Neural progenitor cell (in vitro differentiated cells): ENCODE measurements at regions not wholly inside any gene's neighbourhood (a gene's known extent, or its start where the extent isn't known, plus 50 kb on each side); places are given as distances from the start of the nearest gene placed in this dataset.

Source experiments
- DNase-seq: peaks from one replicate; pipeline ENCODE4 v3.0.0-alpha.2; 2016; ENCODE audit warnings: low spot score
- H2AFZ ChIP-seq: fragments of 200-600 bp; sonication (generic); replicated peaks from 2 replicates; pipeline ENCODE4 v1.6.1; 2016; ENCODE audit warnings: antibody characterized with exemption
- H3F3A ChIP-seq: fragments of 200-600 bp; sonication (generic); 2 replicates; pipeline ENCODE4 v1.6.1; 2016; ENCODE audit warnings: antibody characterized with exemption, low read depth
- H3K27ac ChIP-seq: fragments of 200-600 bp; sonication (generic); 2 replicates; pipeline ENCODE4 v1.5.1; 2016; ENCODE audit warnings: mild to moderate bottlenecking
- H3K27me3 ChIP-seq: fragments of 200-600 bp; sonication (generic); 2 replicates; pipeline ENCODE4 v1.6.1; 2016; ENCODE audit warnings: mild to moderate bottlenecking, moderate library complexity
- H3K36me3 ChIP-seq: fragments of 200-600 bp; sonication (generic); 2 replicates; pipeline ENCODE4 v1.5.1; 2016
- H3K4me1 ChIP-seq: fragments of 200-600 bp; sonication (generic); 2 replicates; pipeline ENCODE4 v1.6.1; 2016; ENCODE audit warnings: mixed run types
- H3K4me2 ChIP-seq: fragments of 200-600 bp; sonication (generic); 2 replicates; pipeline ENCODE4 v1.6.1; 2016
- H3K4me3 ChIP-seq: fragments of 200-600 bp; sonication (generic); 2 replicates; pipeline ENCODE4 v1.5.1; 2016
- H3K79me2 ChIP-seq: fragments of 200-600 bp; sonication (generic); 2 replicates; pipeline ENCODE4 v1.6.1; 2016; ENCODE audit warnings: low read depth
- H3K9ac ChIP-seq: fragments of 200-600 bp; sonication (generic); 2 replicates; pipeline ENCODE4 v1.6.1; 2016
- H3K9me3 ChIP-seq: fragments of 200-600 bp; sonication (generic); 2 replicates; pipeline ENCODE4 v1.5.1; 2016; ENCODE audit warnings: low read depth
- H4K20me1 ChIP-seq: fragments of 200-600 bp; sonication (generic); 2 replicates; pipeline ENCODE4 v1.6.1; 2016; ENCODE audit warnings: low read depth
- H3K27ac Mint-ChIP-seq: 3 replicates; pipeline ENCODE4 v1.8.0; 2021; ENCODE audit warnings: mixed read lengths
- H3K27me3 Mint-ChIP-seq: 2 replicates; pipeline ENCODE4 v1.8.0; 2022; ENCODE audit warnings: low read depth, mild to moderate bottlenecking, inconsistent platforms, moderate library complexity, mixed read lengths; ENCODE audit not compliant: insufficient read depth
- H3K36me3 Mint-ChIP-seq: 3 replicates; pipeline ENCODE4 v1.8.0; 2021; ENCODE audit warnings: mixed read lengths
- H3K4me1 Mint-ChIP-seq: 3 replicates; pipeline ENCODE4 v1.8.0; 2021; ENCODE audit warnings: mixed read lengths
- H3K4me3 Mint-ChIP-seq: 3 replicates; pipeline ENCODE4 v1.8.0; 2021; ENCODE audit warnings: mild to moderate bottlenecking, moderate library complexity, mixed read lengths
- H3K9me3 Mint-ChIP-seq: 3 replicates; pipeline ENCODE4 v1.8.0; 2020; ENCODE audit warnings: mixed read lengths
- CTCF ChIP-seq: fragments of 200-600 bp; sonication (generic); IDR thresholded peaks from 2 replicates; pipeline ENCODE4 v1.5.1; 2017; ENCODE audit warnings: antibody characterized with exemption, mild to moderate bottlenecking
- EZH2 ChIP-seq: fragments of 200-600 bp; sonication (generic); IDR thresholded peaks from 2 replicates; pipeline ENCODE4 v1.6.1; 2017; ENCODE audit warnings: antibody characterized with exemption, mild to moderate bottlenecking, moderate library complexity
- EZH2phosphoT487 ChIP-seq: fragments of 200-600 bp; sonication (generic); IDR thresholded peaks from 2 replicates; pipeline ENCODE4 v1.6.1; 2017; ENCODE audit warnings: antibody characterized with exemption

GRCh38 chr22:33202455-33202854 lies 144.3 kb upstream of the SYN3 start:
- Mint-ChIP-seq H3K36me3 (no peaks in the 10 kb centered on the region), H3K9me3 (peaks cover 6% of the 10 kb centered on the region), H3K4me1 (peaks cover 5% of the 10 kb centered on the region), H3K4me3 (no peak overlapping the region), H3K27me3 (peaks cover 5% of the 10 kb centered on the region), H3K27ac (no peak overlapping the region)
- Histone ChIP-seq H3K79me2 (no peaks in the 10 kb centered on the region), H3K4me3 (no peak overlapping the region), H3K9ac (no peak overlapping the region), H3K4me1 (no peaks in the 10 kb centered on the region), H3K9me3 (no peaks in the 10 kb centered on the region), H3K36me3 (no peaks in the 10 kb centered on the region), H3F3A (no peaks in the 10 kb centered on the region), H2AFZ (no peak overlapping the region), H3K27me3 (peaks cover 77% of the 10 kb centered on the region), H3K4me2 (no peak overlapping the region), H3K27ac (no peak overlapping the region), H4K20me1 (no peaks in the 10 kb centered on the region)
- DNase-seq, result no peak
- no peak for TF ChIP-seq CTCF

GRCh38 chr22:33194529-33195077 lies 136.4 kb upstream of the SYN3 start:
- H3K27ac Mint-ChIP-seq, result no peak overlapping the region
- Histone ChIP-seq H3K27ac (no peak overlapping the region), H3K9ac (no peak overlapping the region), H3K4me1 (no peaks in the 10 kb centered on the region), H3K4me3 (no peak overlapping the region), H3K4me2 (no peak overlapping the region), H4K20me1 (no peaks in the 10 kb centered on the region), H3K36me3 (no peaks in the 10 kb centered on the region), H3K9me3 (no peaks in the 10 kb centered on the region), H3F3A (no peaks in the 10 kb centered on the region), H3K79me2 (no peaks in the 10 kb centered on the region), H3K27me3 (peaks cover 25% of the 10 kb centered on the region), H2AFZ (no peak overlapping the region)
- no peak overlapping the region for H3K4me3 Mint-ChIP-seq
- no peaks in the 10 kb centered on the region for H3K4me1 Mint-ChIP-seq
- no peaks in the 10 kb centered on the region for H3K36me3 Mint-ChIP-seq
- DNase-seq, result no peak
- H3K27me3 Mint-ChIP-seq, result peaks cover 4% of the 10 kb centered on the region
- TF ChIP-seq EZH2phosphoT487, result no peak
- no peak for TF ChIP-seq EZH2
- no peak for TF ChIP-seq CTCF
- peaks cover 6% of the 10 kb centered on the region for H3K9me3 Mint-ChIP-seq

GRCh38 chr22:33192156-33192555 lies 134.0 kb upstream of the SYN3 start:
- Histone ChIP-seq H4K20me1 (no peaks in the 10 kb centered on the region), H3F3A (no peaks in the 10 kb centered on the region), H3K9me3 (no peaks in the 10 kb centered on the region), H2AFZ (no peak overlapping the region), H3K4me3 (no peak overlapping the region), H3K79me2 (no peaks in the 10 kb centered on the region), H3K27ac (no peak overlapping the region), H3K36me3 (no peaks in the 10 kb centered on the region), H3K27me3 (peaks cover 8% of the 10 kb centered on the region), H3K4me1 (no peaks in the 10 kb centered on the region), H3K9ac (no peak overlapping the region), H3K4me2 (no peak overlapping the region)
- Mint-ChIP-seq H3K27me3 (peaks cover 4% of the 10 kb centered on the region), H3K27ac (no peak overlapping the region), H3K36me3 (no peaks in the 10 kb centered on the region), H3K9me3 (peaks cover 4% of the 10 kb centered on the region), H3K4me3 (no peak overlapping the region), H3K4me1 (peaks cover 5% of the 10 kb centered on the region)
- DNase-seq, result no peak
- TF ChIP-seq EZH2phosphoT487 (no peak), CTCF (no peak), EZH2 (no peak)
